Fibroblast of lung (primary cell): ENCODE measurements at regions not wholly inside any gene's neighbourhood (a gene's known extent, or its start where the extent isn't known, plus 50 kb on each side); places are given as distances from the start of the nearest gene placed in this dataset.

Experiments
- DNase-seq, 2 donors: peaks; one replicate each; pipeline versions ENCODE4 v3.0.0 to v3.0.0-alpha.2; 2010; ENCODE audit warnings: low read depth in 2 of 2
- H2AFZ ChIP-seq: 2 replicates; pipeline ENCODE4 v1.5.1; 2012; ENCODE audit warnings: low read length, control low read depth, inconsistent platforms
- H3K27ac ChIP-seq: 2 replicates; pipeline ENCODE4 v1.5.1; 2011; ENCODE audit warnings: low read length, control low read depth; ENCODE audit not compliant: insufficient read depth
- H3K27me3 ChIP-seq: 2 replicates; pipeline ENCODE4 v1.5.1; 2011; ENCODE audit warnings: mild to moderate bottlenecking, low read length; ENCODE audit not compliant: control insufficient read depth, insufficient read depth
- H3K36me3 ChIP-seq: 2 replicates; pipeline ENCODE4 v1.5.1; 2011; ENCODE audit warnings: low read length; ENCODE audit not compliant: control insufficient read depth, insufficient read depth
- H3K4me1 ChIP-seq: 2 replicates; pipeline ENCODE4 v1.5.1; 2011; ENCODE audit warnings: low read length; ENCODE audit not compliant: control insufficient read depth, insufficient read depth; ENCODE audit errors: extremely low read depth
- H3K4me2 ChIP-seq: 2 replicates; pipeline ENCODE4 v1.5.1; 2011; ENCODE audit warnings: low read length, control low read depth; ENCODE audit not compliant: insufficient read depth; ENCODE audit errors: extremely low read depth
- H3K4me3 ChIP-seq, 4 experiments: fragments of 200-600 bp in 1 of 4; sonication (generic) in 1 of 4; replicated peaks in 1 of 4; 2 replicates each; pipeline ENCODE4 v1.5.1; 2011 to 2016; ENCODE audit warnings: low read length in 4 of 4, low read depth in 3 of 4, mild to moderate bottlenecking in 3 of 4, control low read depth in 2 of 4, inconsistent platforms in 1 of 4, mixed read lengths in 1 of 4; ENCODE audit not compliant: insufficient read depth in 1 of 4; ENCODE audit errors: control extremely low read depth in 1 of 4
- H3K79me2 ChIP-seq: 2 replicates; pipeline ENCODE4 v1.5.1; 2012; ENCODE audit warnings: mild to moderate bottlenecking, low read length, inconsistent platforms; ENCODE audit not compliant: control insufficient read depth, insufficient read depth
- H3K9ac ChIP-seq: 2 replicates; pipeline ENCODE4 v1.5.1; 2011; ENCODE audit warnings: mild to moderate bottlenecking, low read length, control low read depth; ENCODE audit not compliant: insufficient read depth
- H3K9me3 ChIP-seq: 2 replicates; pipeline ENCODE4 v1.5.1; 2012; ENCODE audit warnings: low read depth, low read length; ENCODE audit not compliant: control insufficient read depth, insufficient read depth
- H4K20me1 ChIP-seq: 2 replicates; pipeline ENCODE4 v1.5.1; 2011; ENCODE audit warnings: low read length; ENCODE audit not compliant: control insufficient read depth, insufficient read depth; ENCODE audit errors: extremely low read depth
- CTCF ChIP-seq, 2 donors: IDR thresholded peaks in 1 of 2; conservative IDR thresholded peaks in 1 of 2; 1 replicate in 1 of 2; 2 replicates in 1 of 2; pipeline ENCODE4 v1.5.1; 2011 to 2012; ENCODE audit warnings: low read length in 2 of 2, control low read depth in 1 of 2, inconsistent platforms in 1 of 2, low read depth in 1 of 2, mild to moderate bottlenecking in 1 of 2
- EZH2 ChIP-seq: IDR thresholded peaks from 2 replicates; pipeline ENCODE4 v1.5.1; 2012; ENCODE audit warnings: low read length, control low read depth, mild to moderate bottlenecking; ENCODE audit errors: missing control alignments

- H3K79me2 ChIP-seq = no peaks in the 10 kb centered on the region
- peak; percentile 52 to 83 for DNase-seq
- no peak overlapping the region for H3K4me3 ChIP-seq
- no peaks in the 10 kb centered on the region for H3K27me3 ChIP-seq
- TF ChIP-seq EZH2 (no peak), CTCF (conservative IDR thresholded peaks at IDR 0.05 in 1 of 2, IDR thresholded peaks at IDR 0.05 in 1 of 2; ENCODE audit: low read depth in 1 of 2, low read length in 2 of 2) (peak; percentile 64 to 83)
- no peaks in the 10 kb centered on the region for H3K36me3 ChIP-seq
- H3K9ac ChIP-seq = no peak overlapping the region
- no peaks in the 10 kb centered on the region for H3K4me1 ChIP-seq
- no peaks in the 10 kb centered on the region for H3K9me3 ChIP-seq
- H2AFZ ChIP-seq = no peak overlapping the region
- no peak overlapping the region for H3K4me2 ChIP-seq
- H4K20me1 ChIP-seq = no peaks in the 10 kb centered on the region
- no peak overlapping the region for H3K27ac ChIP-seq
Observed at GRCh38 chr1:245079021-245079609, 75.7 kb upstream of the KIF26B start.

GRCh38 chr1:245074898-245075297 lies 79.9 kb upstream of the KIF26B start:
- no peaks in the 10 kb centered on the region for H3K27me3 ChIP-seq
- H4K20me1 ChIP-seq = no peaks in the 10 kb centered on the region
- no peak for DNase-seq
- TF ChIP-seq EZH2 = no peak
- no peak for TF ChIP-seq CTCF (conservative IDR thresholded peaks at IDR 0.05 in 1 of 2, IDR thresholded peaks at IDR 0.05 in 1 of 2; ENCODE audit: low read depth in 1 of 2, low read length in 2 of 2)
- no peak overlapping the region for H3K27ac ChIP-seq
- no peaks in the 10 kb centered on the region for H3K79me2 ChIP-seq
- H3K36me3 ChIP-seq = no peaks in the 10 kb centered on the region
- H3K9ac ChIP-seq = no peak overlapping the region
- no peaks in the 10 kb centered on the region for H3K4me1 ChIP-seq
- H3K4me3 ChIP-seq = no peak overlapping the region
- H2AFZ ChIP-seq = no peak overlapping the region
- no peak overlapping the region for H3K4me2 ChIP-seq
- H3K9me3 ChIP-seq = no peaks in the 10 kb centered on the region

- DNase-seq = peak; percentile 33 to 66
- TF ChIP-seq CTCF (conservative IDR thresholded peaks at IDR 0.05 in 1 of 2, IDR thresholded peaks at IDR 0.05 in 1 of 2; ENCODE audit: low read depth in 1 of 2, low read length in 2 of 2) (no peak), EZH2 (no peak)
- Histone ChIP-seq H3K9ac (no peak overlapping the region), H3K79me2 (no peaks in the 10 kb centered on the region), H3K36me3 (no peaks in the 10 kb centered on the region), H3K4me3 (no peak overlapping the region), H4K20me1 (no peaks in the 10 kb centered on the region), H3K4me2 (no peak overlapping the region), H3K27ac (no peak overlapping the region), H3K27me3 (no peaks in the 10 kb centered on the region), H2AFZ (no peak overlapping the region), H3K4me1 (no peaks in the 10 kb centered on the region), H3K9me3 (no peaks in the 10 kb centered on the region)
Observed at GRCh38 chr1:245074232-245074747, 80.5 kb upstream of the KIF26B start.
